ENCODE measurements at regions not wholly inside any gene's neighbourhood (a gene's known extent, or its start where the extent isn't known, plus 50 kb on each side); places are given as distances from the start of the nearest gene placed in this dataset.

DNA sequence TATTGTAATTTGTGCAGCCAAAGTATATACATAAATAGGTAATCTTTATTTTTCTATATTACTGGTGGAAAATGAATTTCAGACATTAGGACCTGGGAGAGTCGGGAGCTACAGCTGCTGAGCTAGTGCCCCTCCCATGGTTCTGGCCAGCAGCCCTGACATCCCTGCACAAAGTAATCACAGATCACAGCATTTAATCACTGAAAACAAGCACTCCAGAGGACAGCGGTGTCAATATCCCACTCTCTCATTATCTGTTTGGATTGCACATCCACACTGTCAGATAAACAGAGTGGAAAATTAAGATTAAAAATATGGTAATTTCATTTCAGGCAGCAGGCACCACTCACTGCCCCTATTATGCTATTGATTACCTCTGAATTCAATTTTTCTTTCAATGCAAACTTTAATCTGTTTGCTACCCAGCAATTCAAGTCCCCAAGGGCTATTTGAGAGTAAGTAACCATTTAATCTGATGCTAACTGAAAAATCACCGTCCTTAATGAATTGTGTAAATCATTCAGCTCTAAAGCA, 254.1 kb upstream of the SOX21 start:
- Histone ChIP-seq H3K36me3 (ENCODE audit: control insufficient read depth, insufficient read depth, low read length) (no peaks in the 10 kb centered on the region), H2AFZ (ENCODE audit: low read depth, low read length) (no peak overlapping the region), H3K4me1 (replicated peaks in 1 of 2; ENCODE audit: control insufficient read depth in 2 of 2, insufficient read depth in 2 of 2, low read length in 2 of 2) (peaks cover 0 to 14% of the 10 kb centered on the region in 2 experiments; a peak in 2 of 5 replicates), H3K27me3 (ENCODE audit: control insufficient read depth in 2 of 2, insufficient read depth in 2 of 2, low read length in 2 of 2) (peaks cover 0 to 19% of the 10 kb centered on the region in 2 experiments; a peak in 3 of 5 replicates), H4K20me1 (replicated peaks; ENCODE audit: control insufficient read depth, insufficient read depth, low read length) (no peaks in the 10 kb centered on the region), H3K9me1 (ENCODE audit: control insufficient read depth, insufficient read depth, low read length) (no peaks in the 10 kb centered on the region), H3K4me2 (ENCODE audit: insufficient read depth, low read length) (no peak overlapping the region), H3K9ac (ENCODE audit: insufficient read depth in 1 of 2, low read depth in 2 of 2, low read length in 2 of 2) (no peak overlapping the region), H3K27ac (ENCODE audit: extremely low read depth, low read depth, low read length) (no peak overlapping the region), H3K79me2 (ENCODE audit: control insufficient read depth, insufficient read depth, low read length) (no peaks in the 10 kb centered on the region), H3K4me3 (no peak overlapping the region), H3K9me3 (replicated peaks; ENCODE audit: control insufficient read depth, insufficient read depth, low read depth, low read length) (no peaks in the 10 kb centered on the region)
- in situ Hi-C loops (cut with MboI) (no loop called here), intact Hi-C loops (cut with micrococcal nuclease) (no loop called here)
- ATAC-seq (no peak), FAIRE-seq (no peak), DNase-seq (ENCODE audit: extremely low read depth in 1 of 4, low spot score in 3 of 4) (no peak)
- TF ChIP-seq, protein P1, sequence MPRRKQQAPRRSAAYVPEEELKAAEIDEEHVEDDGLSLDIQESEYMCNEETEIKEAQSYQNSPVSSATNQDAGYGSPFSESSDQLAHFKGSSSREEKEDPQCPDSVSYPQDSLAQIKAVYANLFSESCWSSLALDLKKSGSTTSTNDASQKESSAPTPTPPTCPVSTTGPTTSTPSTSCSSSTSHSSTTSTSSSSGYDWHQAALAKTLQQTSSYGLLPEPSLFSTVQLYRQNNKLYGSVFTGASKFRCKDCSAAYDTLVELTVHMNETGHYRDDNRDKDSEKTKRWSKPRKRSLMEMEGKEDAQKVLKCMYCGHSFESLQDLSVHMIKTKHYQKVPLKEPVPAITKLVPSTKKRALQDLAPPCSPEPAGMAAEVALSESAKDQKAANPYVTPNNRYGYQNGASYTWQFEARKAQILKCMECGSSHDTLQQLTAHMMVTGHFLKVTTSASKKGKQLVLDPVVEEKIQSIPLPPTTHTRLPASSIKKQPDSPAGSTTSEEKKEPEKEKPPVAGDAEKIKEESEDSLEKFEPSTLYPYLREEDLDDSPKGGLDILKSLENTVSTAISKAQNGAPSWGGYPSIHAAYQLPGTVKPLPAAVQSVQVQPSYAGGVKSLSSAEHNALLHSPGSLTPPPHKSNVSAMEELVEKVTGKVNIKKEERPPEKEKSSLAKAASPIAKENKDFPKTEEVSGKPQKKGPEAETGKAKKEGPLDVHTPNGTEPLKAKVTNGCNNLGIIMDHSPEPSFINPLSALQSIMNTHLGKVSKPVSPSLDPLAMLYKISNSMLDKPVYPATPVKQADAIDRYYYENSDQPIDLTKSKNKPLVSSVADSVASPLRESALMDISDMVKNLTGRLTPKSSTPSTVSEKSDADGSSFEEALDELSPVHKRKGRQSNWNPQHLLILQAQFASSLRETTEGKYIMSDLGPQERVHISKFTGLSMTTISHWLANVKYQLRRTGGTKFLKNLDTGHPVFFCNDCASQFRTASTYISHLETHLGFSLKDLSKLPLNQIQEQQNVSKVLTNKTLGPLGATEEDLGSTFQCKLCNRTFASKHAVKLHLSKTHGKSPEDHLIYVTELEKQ (CRISPR knock-in tag; IDR thresholded peaks at IDR 0.05): no peak
- no peak for TF ChIP-seq KLF16 (IDR thresholded peaks at IDR 0.05)
- ChIA-PET POLR2A (no interaction called here), CTCF (ENCODE audit: low intra/inter-chr PET ratio) (no interaction called here)
- WGBS (ENCODE audit: insufficient coverage, low coverage, missing lambda C conversion rate): 0% methylated on average over 3 of the region's 3 CpGs
- no TSS peak for BruUV-seq (replicated peaks)

All from K562 (cell line).